HEK293T (cell line): ENCODE measurements at regions not wholly inside any gene's neighbourhood (a gene's known extent, or its start where the extent isn't known, plus 50 kb on each side); places are given as distances from the start of the nearest gene placed in this dataset.

Experiments used
- CTCF ChIA-PET: fragments of 350-600 bp; formaldehyde crosslinking; extraction: SDS; loops from one replicate; lab custom pipeline; 2021; ENCODE audit warnings: antibody characterized with exemption, inconsistent platforms; lab: Yijun Ruan, JAX
- POLR2A ChIA-PET: fragments of 350-600 bp; formaldehyde crosslinking; extraction: SDS; loops from one replicate; lab custom pipeline; 2020; ENCODE audit warnings: antibody characterized with exemption, inconsistent platforms; lab: Yijun Ruan, JAX
- DNase-seq: peaks from one replicate; pipeline ENCODE4 v3.0.0; 2012; ENCODE audit warnings: mixed read lengths; ENCODE audit errors: extremely low spot score
- ARNT ChIP-seq: fragments of 450-650 bp; IDR thresholded peaks from 2 replicates; pipeline ENCODE4 v1.6.1; 2017; ENCODE audit warnings: mild to moderate bottlenecking
- BHLHE40 ChIP-seq: fragments of 450-650 bp; IDR thresholded peaks from 2 replicates; pipeline ENCODE4 v1.6.1; 2016; ENCODE audit warnings: mild to moderate bottlenecking, moderate library complexity, borderline replicate concordance
- CTBP1 ChIP-seq: fragments of 450-650 bp; IDR thresholded peaks from 2 replicates; pipeline ENCODE4 v1.6.1; 2016; ENCODE audit warnings: borderline replicate concordance
- ELF4 ChIP-seq: fragments of 450-650 bp; IDR thresholded peaks from 2 replicates; pipeline ENCODE4 v1.6.1; 2017; ENCODE audit warnings: antibody characterized with exemption
- FOXA1 ChIP-seq: fragments of 450-650 bp; IDR thresholded peaks from 2 replicates; pipeline ENCODE4 v1.6.1; 2016; ENCODE audit warnings: mild to moderate bottlenecking
- FOXK2 ChIP-seq: fragments of 450-650 bp; IDR thresholded peaks from 2 replicates; pipeline ENCODE4 v1.6.1; 2016; ENCODE audit warnings: mild to moderate bottlenecking
- FOXM1 ChIP-seq: fragments of 450-650 bp; IDR thresholded peaks from 2 replicates; pipeline ENCODE4 v1.6.1; 2017; ENCODE audit warnings: mild to moderate bottlenecking, borderline replicate concordance
- HDGF ChIP-seq: fragments of 450-650 bp; IDR thresholded peaks from 2 replicates; pipeline ENCODE4 v1.6.1; 2017; ENCODE audit warnings: antibody characterized with exemption, borderline replicate concordance
- L3MBTL2 ChIP-seq: fragments of 450-650 bp; conservative IDR thresholded peaks from 2 replicates; pipeline ENCODE4 v1.6.1; 2016; ENCODE audit warnings: mild to moderate bottlenecking
- LEF1 ChIP-seq: fragments of 450-650 bp; IDR thresholded peaks from 2 replicates; pipeline ENCODE4 v1.6.1; 2017; ENCODE audit warnings: mild to moderate bottlenecking, borderline replicate concordance
- NFRKB ChIP-seq: fragments of 450-650 bp; IDR thresholded peaks from 2 replicates; pipeline ENCODE4 v1.6.1; 2016; ENCODE audit warnings: mild to moderate bottlenecking, moderate library complexity
- SP1 ChIP-seq: fragments of 450-650 bp; IDR thresholded peaks from 2 replicates; pipeline ENCODE4 v1.6.1; 2017
- SUZ12 ChIP-seq: fragments of 450-650 bp; IDR thresholded peaks from 2 replicates; pipeline ENCODE4 v1.6.1; 2016; ENCODE audit warnings: mild to moderate bottlenecking
- TARDBP ChIP-seq: fragments of 450-650 bp; IDR thresholded peaks from 2 replicates; pipeline ENCODE4 v1.6.1; 2016
- ZNF384 ChIP-seq: fragments of 450-650 bp; IDR thresholded peaks from 2 replicates; pipeline ENCODE4 v1.6.1; 2016
- TF ChIP-seq, protein P1 (sequence below): fragments of 450-650 bp; IDR thresholded peaks from 2 replicates; pipeline ENCODE4 v1.6.1; 2016

DNA sequence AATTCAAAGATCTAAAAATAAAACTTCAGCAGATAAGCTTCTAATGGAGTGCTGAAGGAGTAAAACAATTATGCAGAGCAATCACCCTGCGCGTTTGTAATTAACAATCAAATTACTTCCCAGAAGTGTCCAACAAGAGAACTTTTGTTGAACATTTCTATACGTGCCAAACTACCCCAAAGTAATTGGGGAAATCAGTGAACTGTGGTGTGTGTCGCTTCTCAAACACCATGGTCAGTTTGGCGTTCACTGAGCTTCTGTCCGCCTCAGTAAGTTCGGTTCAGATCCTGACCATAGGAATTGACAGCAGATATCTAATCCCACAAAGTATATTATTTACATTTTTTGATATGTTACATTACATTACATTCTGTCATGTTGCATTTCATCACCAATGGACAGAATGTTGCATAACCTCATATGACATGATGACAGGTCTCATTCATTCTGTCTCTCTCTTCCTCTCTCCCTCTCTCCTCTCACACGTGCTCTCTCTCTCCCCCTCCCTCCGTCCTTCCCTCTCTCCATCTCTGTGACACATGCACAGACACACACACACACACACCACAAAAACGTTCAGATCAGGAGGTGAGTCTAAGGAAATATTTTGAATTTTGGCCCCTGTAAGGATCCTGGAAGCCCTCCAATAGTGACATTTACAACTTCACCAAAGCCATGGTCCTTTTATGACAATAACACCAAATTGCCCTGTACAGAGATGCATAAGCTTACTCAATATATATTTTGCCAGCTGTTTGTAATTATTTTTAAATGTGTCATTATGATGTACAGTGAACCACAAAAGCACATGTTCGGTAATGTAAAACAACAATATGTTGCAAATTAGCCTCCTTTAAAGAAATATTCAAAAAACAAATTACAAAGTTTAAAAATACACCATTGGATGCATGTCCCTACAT is 269.2 kb downstream of the FIGN start:
- ChIA-PET POLR2A (no interaction called here), CTCF (no interaction called here)
- DNase-seq, result no peak
- TF ChIP-seq L3MBTL2, result no peak
- TF ChIP-seq TARDBP, result no peak
- TF ChIP-seq ARNT, result no peak

DNA sequence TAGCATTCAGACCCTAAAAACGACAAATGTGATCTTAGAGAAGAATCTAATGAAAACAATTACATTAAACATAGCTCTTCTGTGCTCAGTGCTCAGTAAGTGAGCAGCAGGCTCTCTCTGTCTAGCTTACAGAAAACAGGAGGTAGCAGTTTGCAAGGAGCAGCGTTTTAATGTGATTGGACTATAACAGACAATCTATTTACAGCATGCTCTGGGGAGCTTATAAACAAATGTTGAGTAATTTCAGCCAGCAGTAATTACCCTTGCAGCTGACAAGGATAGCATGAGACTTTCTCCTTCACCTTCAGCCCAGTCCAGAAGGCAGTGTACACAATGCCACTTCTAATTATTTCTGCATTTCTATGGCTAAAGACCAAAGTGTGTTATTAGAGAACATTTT is 270.4 kb downstream of the FIGN start:
- ChIA-PET CTCF (no interaction called here), POLR2A (no interaction called here)
- TF ChIP-seq CTBP1 (no peak), SP1 (no peak), LEF1 (no peak), FOXM1 (no peak), BHLHE40 (no peak), ARNT (no peak), FOXA1 (no peak), ELF4 (no peak), FOXK2 (no peak), SUZ12 (no peak), ZNF384 (no peak), TARDBP (no peak), L3MBTL2 (no peak), HDGF (no peak), NFRKB (no peak)
- TF ChIP-seq, protein P1, sequence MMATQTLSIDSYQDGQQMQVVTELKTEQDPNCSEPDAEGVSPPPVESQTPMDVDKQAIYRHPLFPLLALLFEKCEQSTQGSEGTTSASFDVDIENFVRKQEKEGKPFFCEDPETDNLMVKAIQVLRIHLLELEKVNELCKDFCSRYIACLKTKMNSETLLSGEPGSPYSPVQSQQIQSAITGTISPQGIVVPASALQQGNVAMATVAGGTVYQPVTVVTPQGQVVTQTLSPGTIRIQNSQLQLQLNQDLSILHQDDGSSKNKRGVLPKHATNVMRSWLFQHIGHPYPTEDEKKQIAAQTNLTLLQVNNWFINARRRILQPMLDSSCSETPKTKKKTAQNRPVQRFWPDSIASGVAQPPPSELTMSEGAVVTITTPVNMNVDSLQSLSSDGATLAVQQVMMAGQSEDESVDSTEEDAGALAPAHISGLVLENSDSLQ, result no peak
- no peak for DNase-seq

DNA sequence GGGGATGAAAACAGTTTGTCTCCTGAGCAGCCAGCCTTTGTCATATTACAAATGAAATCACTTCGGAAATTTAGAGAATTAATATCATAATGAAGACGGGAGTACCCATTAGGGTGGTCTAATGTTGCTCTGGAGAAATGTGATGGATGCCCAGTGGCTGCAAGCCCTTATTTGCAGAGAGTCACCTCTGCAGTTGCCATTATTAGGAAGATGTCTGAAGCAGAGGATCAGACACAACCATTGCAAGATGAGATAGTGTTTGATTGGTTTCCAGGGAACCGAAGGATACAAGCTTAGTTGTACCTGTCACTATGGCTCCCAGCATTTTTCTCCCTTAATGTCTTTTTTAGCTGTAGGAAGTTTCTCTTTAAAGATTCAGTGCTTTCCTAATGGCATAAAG is 272.4 kb downstream of the FIGN start:
- CTCF ChIA-PET, result no interaction called here
- TF ChIP-seq BHLHE40 (no peak), ELF4 (no peak), SP1 (no peak)
- POLR2A ChIA-PET, result no interaction called here
- no peak for DNase-seq

DNA sequence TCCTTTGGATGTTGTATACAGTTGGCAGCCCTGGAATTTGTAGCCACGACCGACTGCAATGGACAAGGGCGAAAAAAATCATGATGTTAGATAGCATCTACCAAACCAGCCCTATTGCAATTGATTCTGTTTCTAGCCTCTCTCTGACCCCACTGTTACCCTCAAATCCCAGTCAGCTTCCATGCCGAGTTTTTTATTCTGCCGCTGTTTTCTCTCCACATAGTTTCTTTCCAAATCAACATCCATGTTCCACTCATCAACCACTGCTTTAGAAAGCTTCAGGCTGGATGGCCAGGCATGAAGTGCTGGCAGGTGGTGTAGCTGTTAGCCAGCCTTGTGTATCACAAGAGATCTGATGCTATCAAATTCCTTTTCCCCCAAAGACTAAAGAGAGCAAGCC is 272.8 kb downstream of the FIGN start:
- POLR2A ChIA-PET, result no interaction called here
- TF ChIP-seq, protein P1, result no peak
- TF ChIP-seq ARNT, result no peak
- no peak for TF ChIP-seq FOXK2
- no peak for TF ChIP-seq BHLHE40
- no peak for TF ChIP-seq FOXM1
- no peak for DNase-seq
- CTCF ChIA-PET, result no interaction called here

DNA sequence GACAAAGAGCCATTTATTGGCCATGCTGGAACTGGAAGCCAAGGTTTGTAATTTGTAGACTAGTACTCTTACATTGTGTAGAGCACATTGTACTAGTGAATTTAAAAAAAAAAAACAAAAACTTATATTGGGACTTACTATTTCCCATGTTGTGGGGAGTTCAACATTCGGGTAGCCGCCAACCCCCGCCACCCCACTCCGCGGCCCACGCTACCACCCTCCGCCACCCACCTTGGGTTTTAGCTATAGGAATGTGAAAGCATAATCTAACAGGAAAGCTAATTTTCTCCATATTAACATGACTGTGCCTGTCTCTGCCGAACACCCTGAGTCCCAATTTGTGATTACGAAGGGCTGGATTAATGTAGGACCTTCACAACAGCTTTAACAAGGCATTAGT is 275.8 kb downstream of the FIGN start:
- CTCF ChIA-PET, result no interaction called here
- POLR2A ChIA-PET, result no interaction called here
- no peak for DNase-seq
- TF ChIP-seq FOXM1 (no peak), FOXA1 (no peak)

DNA sequence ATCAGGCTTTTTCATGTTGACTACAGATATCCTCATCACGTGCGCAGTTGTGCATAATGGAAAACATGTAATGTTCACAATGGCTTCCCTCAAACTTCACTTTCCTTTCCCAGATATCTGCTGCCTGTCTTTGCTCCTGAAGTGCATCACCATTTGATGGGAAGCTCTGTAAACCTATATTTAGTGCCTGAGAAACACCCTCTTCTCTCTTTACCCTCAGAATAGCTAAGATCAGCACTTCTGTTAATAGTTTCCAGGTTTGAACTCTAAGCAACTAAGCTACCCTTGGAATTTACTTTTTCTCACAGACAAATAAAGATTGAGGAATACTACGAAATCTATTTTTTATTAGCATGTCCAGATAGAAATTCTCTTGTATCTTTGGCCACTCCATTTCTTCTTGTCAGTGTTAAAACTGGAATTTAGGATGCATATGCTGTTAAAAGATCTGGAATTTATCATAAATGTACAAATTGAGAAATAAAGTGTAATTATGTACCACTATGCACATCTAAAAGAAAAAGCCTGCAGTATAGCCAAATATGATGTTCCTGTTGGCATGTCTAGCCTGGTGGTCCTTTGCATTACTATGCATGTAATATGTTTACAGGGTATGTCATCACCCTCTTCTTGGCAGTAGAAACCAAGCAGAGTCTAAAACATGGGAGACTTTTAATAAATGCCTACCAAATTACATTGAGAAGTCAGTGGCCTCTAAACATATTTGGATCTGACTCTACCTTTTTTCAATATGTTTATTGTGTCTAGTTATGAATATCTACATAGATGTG is 278.7 kb downstream of the FIGN start:
- no peak for TF ChIP-seq FOXA1
- TF ChIP-seq L3MBTL2, result no peak
- TF ChIP-seq ZNF384, result no peak
- TF ChIP-seq BHLHE40, result no peak
- no peak for TF ChIP-seq SUZ12
- no peak for TF ChIP-seq NFRKB
- TF ChIP-seq ELF4, result no peak
- no peak for TF ChIP-seq SP1
- TF ChIP-seq CTBP1, result no peak
- TF ChIP-seq FOXK2, result no peak
- TF ChIP-seq, protein P1, result no peak
- TF ChIP-seq FOXM1, result no peak
- TF ChIP-seq TARDBP, result no peak
- TF ChIP-seq ARNT, result no peak
- TF ChIP-seq HDGF, result no peak
- no peak for TF ChIP-seq LEF1
- POLR2A ChIA-PET, result no interaction called here
- no peak for DNase-seq
- CTCF ChIA-PET, result no interaction called here
